ENCODE measurements at regions not wholly inside any gene's neighbourhood (a gene's known extent, or its start where the extent isn't known, plus 50 kb on each side); places are given as distances from the start of the nearest gene placed in this dataset.

DNA sequence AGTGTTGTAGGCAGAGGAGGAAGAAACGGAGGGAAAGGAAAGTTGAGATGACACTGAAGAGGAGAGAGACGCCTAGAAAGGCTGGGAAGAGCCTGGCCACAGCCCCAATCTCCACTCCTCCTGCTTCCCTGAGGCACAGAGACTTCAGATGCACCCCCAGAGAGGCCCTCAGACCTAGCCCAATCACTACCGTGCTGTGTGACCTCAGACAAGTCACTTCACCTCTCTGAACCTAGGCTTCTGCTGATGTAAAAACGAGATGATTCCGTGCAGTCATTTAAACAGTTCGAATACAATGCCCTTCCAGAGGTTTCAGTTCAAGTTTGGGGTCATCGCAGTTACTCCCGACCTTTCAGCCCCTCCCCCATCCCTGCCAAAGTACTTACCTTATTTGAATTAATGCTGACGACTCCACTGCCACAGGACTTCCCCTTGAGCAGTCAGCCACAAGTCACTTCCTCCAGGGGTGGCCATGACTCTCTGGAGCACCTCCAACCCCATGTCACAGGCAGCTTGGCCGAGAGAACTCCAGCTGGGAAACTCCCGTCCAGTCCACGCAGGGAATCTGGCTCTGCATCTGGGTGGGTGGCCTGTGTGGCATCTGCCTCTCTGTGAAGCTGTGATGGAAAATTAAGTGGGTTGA is 105.2 kb upstream of the ID2 start:
- TF ChIP-seq EZH2 (IDR thresholded peaks at IDR 0.05) (no peak), POLR2A (IDR thresholded peaks at IDR 0.05; ENCODE audit: borderline replicate concordance, extremely low read depth, insufficient read depth, insufficient read length) (no peak), ZFX (IDR thresholded peaks at IDR 0.05) (no peak), POLR2AphosphoS5 (IDR thresholded peaks at IDR 0.05; ENCODE audit: low read depth, low read length) (no peak), SP1 (IDR thresholded peaks at IDR 0.05; ENCODE audit: low read depth) (no peak), SRF (IDR thresholded peaks at IDR 0.05; ENCODE audit: low read depth) (no peak), CBX3 (IDR thresholded peaks at IDR 0.05; ENCODE audit: low read depth) (no peak), ELF1 (IDR thresholded peaks at IDR 0.05; ENCODE audit: borderline replicate concordance, low read depth) (no peak)
- TF ChIP-seq, protein P1, sequence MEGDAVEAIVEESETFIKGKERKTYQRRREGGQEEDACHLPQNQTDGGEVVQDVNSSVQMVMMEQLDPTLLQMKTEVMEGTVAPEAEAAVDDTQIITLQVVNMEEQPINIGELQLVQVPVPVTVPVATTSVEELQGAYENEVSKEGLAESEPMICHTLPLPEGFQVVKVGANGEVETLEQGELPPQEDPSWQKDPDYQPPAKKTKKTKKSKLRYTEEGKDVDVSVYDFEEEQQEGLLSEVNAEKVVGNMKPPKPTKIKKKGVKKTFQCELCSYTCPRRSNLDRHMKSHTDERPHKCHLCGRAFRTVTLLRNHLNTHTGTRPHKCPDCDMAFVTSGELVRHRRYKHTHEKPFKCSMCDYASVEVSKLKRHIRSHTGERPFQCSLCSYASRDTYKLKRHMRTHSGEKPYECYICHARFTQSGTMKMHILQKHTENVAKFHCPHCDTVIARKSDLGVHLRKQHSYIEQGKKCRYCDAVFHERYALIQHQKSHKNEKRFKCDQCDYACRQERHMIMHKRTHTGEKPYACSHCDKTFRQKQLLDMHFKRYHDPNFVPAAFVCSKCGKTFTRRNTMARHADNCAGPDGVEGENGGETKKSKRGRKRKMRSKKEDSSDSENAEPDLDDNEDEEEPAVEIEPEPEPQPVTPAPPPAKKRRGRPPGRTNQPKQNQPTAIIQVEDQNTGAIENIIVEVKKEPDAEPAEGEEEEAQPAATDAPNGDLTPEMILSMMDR (IDR thresholded peaks at IDR 0.05 in 2 of 3, conservative IDR thresholded peaks at IDR 0.05 in 1 of 3; ENCODE audit: borderline replicate concordance in 1 of 3, insufficient read depth in 1 of 3, low read depth in 2 of 3, low read length in 2 of 3) = no peak
- TF ChIP-seq, protein P2, sequence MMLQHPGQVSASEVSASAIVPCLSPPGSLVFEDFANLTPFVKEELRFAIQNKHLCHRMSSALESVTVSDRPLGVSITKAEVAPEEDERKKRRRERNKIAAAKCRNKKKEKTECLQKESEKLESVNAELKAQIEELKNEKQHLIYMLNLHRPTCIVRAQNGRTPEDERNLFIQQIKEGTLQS (IDR thresholded peaks at IDR 0.05) = no peak
- TF ChIP-seq, protein P3, sequence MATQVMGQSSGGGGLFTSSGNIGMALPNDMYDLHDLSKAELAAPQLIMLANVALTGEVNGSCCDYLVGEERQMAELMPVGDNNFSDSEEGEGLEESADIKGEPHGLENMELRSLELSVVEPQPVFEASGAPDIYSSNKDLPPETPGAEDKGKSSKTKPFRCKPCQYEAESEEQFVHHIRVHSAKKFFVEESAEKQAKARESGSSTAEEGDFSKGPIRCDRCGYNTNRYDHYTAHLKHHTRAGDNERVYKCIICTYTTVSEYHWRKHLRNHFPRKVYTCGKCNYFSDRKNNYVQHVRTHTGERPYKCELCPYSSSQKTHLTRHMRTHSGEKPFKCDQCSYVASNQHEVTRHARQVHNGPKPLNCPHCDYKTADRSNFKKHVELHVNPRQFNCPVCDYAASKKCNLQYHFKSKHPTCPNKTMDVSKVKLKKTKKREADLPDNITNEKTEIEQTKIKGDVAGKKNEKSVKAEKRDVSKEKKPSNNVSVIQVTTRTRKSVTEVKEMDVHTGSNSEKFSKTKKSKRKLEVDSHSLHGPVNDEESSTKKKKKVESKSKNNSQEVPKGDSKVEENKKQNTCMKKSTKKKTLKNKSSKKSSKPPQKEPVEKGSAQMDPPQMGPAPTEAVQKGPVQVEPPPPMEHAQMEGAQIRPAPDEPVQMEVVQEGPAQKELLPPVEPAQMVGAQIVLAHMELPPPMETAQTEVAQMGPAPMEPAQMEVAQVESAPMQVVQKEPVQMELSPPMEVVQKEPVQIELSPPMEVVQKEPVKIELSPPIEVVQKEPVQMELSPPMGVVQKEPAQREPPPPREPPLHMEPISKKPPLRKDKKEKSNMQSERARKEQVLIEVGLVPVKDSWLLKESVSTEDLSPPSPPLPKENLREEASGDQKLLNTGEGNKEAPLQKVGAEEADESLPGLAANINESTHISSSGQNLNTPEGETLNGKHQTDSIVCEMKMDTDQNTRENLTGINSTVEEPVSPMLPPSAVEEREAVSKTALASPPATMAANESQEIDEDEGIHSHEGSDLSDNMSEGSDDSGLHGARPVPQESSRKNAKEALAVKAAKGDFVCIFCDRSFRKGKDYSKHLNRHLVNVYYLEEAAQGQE (IDR thresholded peaks at IDR 0.05; ENCODE audit: low read depth) = no peak
